ENCODE measurements at regions not wholly inside any gene's neighbourhood (a gene's known extent, or its start where the extent isn't known, plus 50 kb on each side); places are given as distances from the start of the nearest gene placed in this dataset.

GRCh38 chr12:77368379-77368778 is 303.0 kb upstream of the E2F7 start:
- Histone ChIP-seq H4K20me1 (ENCODE audit: low read depth) (no peaks in the 10 kb centered on the region), H3K79me2 (ENCODE audit: low read depth) (no peaks in the 10 kb centered on the region), H3K27me3 (no peaks in the 10 kb centered on the region), H3K27ac (no peak overlapping the region), H2AFZ (replicated peaks) (no peak overlapping the region), H3K4me3 (no peak overlapping the region), H3F3A (ENCODE audit: low read depth) (no peaks in the 10 kb centered on the region), H3K9ac (no peak overlapping the region), H3K4me2 (no peak overlapping the region), H3K36me3 (no peaks in the 10 kb centered on the region), H3K9me3 (ENCODE audit: low read depth) (no peaks in the 10 kb centered on the region), H3K4me1 (peaks cover 5% of the 10 kb centered on the region)
- peaks cover 4% of the 10 kb centered on the region for H3K9me3 Mint-ChIP-seq
- no peak overlapping the region for H3K4me3 Mint-ChIP-seq
- no peak for TF ChIP-seq CTCF (IDR thresholded peaks at IDR 0.05)
- TF ChIP-seq EZH2phosphoT487 (IDR thresholded peaks at IDR 0.05), result no peak
- TF ChIP-seq EZH2 (IDR thresholded peaks at IDR 0.05), result no peak
- no peaks in the 10 kb centered on the region for H3K27me3 Mint-ChIP-seq (ENCODE audit: insufficient read depth, low read depth)
- H3K4me1 Mint-ChIP-seq, result peaks cover 27% of the 10 kb centered on the region
- peaks cover 2% of the 10 kb centered on the region for H3K36me3 Mint-ChIP-seq
- no peak for DNase-seq (ENCODE audit: low spot score)
- H3K27ac Mint-ChIP-seq, result no peak overlapping the region

- Mint-ChIP-seq H3K9me3 (peaks cover 4% of the 10 kb centered on the region), H3K36me3 (peaks cover 2% of the 10 kb centered on the region), H3K27me3 (ENCODE audit: insufficient read depth, low read depth) (no peaks in the 10 kb centered on the region), H3K4me1 (peaks cover 42% of the 10 kb centered on the region), H3K27ac (no peak overlapping the region), H3K4me3 (no peak overlapping the region)
- TF ChIP-seq CTCF (IDR thresholded peaks at IDR 0.05) (no peak), EZH2phosphoT487 (IDR thresholded peaks at IDR 0.05) (no peak), EZH2 (IDR thresholded peaks at IDR 0.05) (no peak)
- Histone ChIP-seq H3K9me3 (ENCODE audit: low read depth) (no peaks in the 10 kb centered on the region), H3K27me3 (no peaks in the 10 kb centered on the region), H3F3A (ENCODE audit: low read depth) (no peaks in the 10 kb centered on the region), H2AFZ (replicated peaks) (no peak overlapping the region), H3K4me1 (peaks cover 13% of the 10 kb centered on the region), H3K27ac (no peak overlapping the region), H3K9ac (no peak overlapping the region), H3K4me2 (no peak overlapping the region), H3K4me3 (no peak overlapping the region), H3K36me3 (no peaks in the 10 kb centered on the region), H4K20me1 (ENCODE audit: low read depth) (no peaks in the 10 kb centered on the region), H3K79me2 (ENCODE audit: low read depth) (no peaks in the 10 kb centered on the region)
- DNase-seq (ENCODE audit: low spot score), result no peak
Measured at GRCh38 chr12:77366616-77367015, 301.2 kb upstream of the E2F7 start.

- Mint-ChIP-seq H3K4me3 (no peak overlapping the region), H3K36me3 (no peaks in the 10 kb centered on the region), H3K4me1 (peaks cover 47% of the 10 kb centered on the region), H3K27me3 (ENCODE audit: insufficient read depth, low read depth) (no peaks in the 10 kb centered on the region), H3K27ac (no peak overlapping the region), H3K9me3 (peaks cover 4% of the 10 kb centered on the region)
- DNase-seq (ENCODE audit: low spot score), result no peak
- no peaks in the 10 kb centered on the region for H3F3A ChIP-seq (ENCODE audit: low read depth)
- peaks cover 13% of the 10 kb centered on the region for H3K4me1 ChIP-seq
- no peak for TF ChIP-seq CTCF (IDR thresholded peaks at IDR 0.05)
- TF ChIP-seq EZH2 (IDR thresholded peaks at IDR 0.05), result no peak
- no peak for TF ChIP-seq EZH2phosphoT487 (IDR thresholded peaks at IDR 0.05)
- no peaks in the 10 kb centered on the region for H3K27me3 ChIP-seq
- H3K36me3 ChIP-seq, result no peaks in the 10 kb centered on the region
- no peak overlapping the region for H3K4me2 ChIP-seq
- no peaks in the 10 kb centered on the region for H3K79me2 ChIP-seq (ENCODE audit: low read depth)
- no peaks in the 10 kb centered on the region for H3K9me3 ChIP-seq (ENCODE audit: low read depth)
- no peak overlapping the region for H3K27ac ChIP-seq
- no peak overlapping the region for H3K4me3 ChIP-seq
- H2AFZ ChIP-seq (replicated peaks), result peak overlapping the region; percentile 9
- H3K9ac ChIP-seq, result no peak overlapping the region
- no peaks in the 10 kb centered on the region for H4K20me1 ChIP-seq (ENCODE audit: low read depth)
Measured at GRCh38 chr12:77364400-77364799, 299.0 kb upstream of the E2F7 start.

Data from neural progenitor cell (in vitro differentiated cells).